H1 (cell line): ENCODE measurements at regions not wholly inside any gene's neighbourhood (a gene's known extent, or its start where the extent isn't known, plus 50 kb on each side); places are given as distances from the start of the nearest gene placed in this dataset.

Source experiments
- JUND ChIP-seq: IDR thresholded peaks from 2 replicates; pipeline ENCODE4 v1.6.1; 2011; ENCODE audit warnings: mild to moderate bottlenecking, improper control_type of control experiment, low read length
- KDM1A ChIP-seq: fragments of 200-600, 300-600 bp; sonication (generic); IDR thresholded peaks from 2 replicates; pipeline ENCODE4 v1.7.1; 2016; ENCODE audit warnings: mild to moderate bottlenecking, low read length, borderline replicate concordance
- KDM4A ChIP-seq: IDR thresholded peaks from one replicate; pipeline ENCODE4 v1.7.1; 2012; ENCODE audit warnings: low read depth, mild to moderate bottlenecking, moderate library complexity, low read length, inconsistent platforms; ENCODE audit not compliant: severe bottlenecking
- POU5F1 ChIP-seq: IDR thresholded peaks from 2 replicates; pipeline ENCODE4 v1.6.1; 2011; ENCODE audit warnings: low read depth, mild to moderate bottlenecking, low read length, moderate library complexity
- RAD21 ChIP-seq, 2 experiments: IDR thresholded peaks in 1 of 2; conservative IDR thresholded peaks in 1 of 2; 2 replicates each; pipeline ENCODE4 v1.6.1; 2011; ENCODE audit warnings: low read depth in 2 of 2, low read length in 2 of 2, improper control_type of control experiment in 1 of 2, inconsistent platforms in 1 of 2, mild to moderate bottlenecking in 1 of 2, moderate library complexity in 1 of 2
- RNF2 ChIP-seq: fragments of 200-900, 300-1000 bp; sonication (generic); IDR thresholded peaks from 2 replicates; pipeline ENCODE4 v1.7.1; 2016; ENCODE audit warnings: borderline replicate concordance, low read depth, mild to moderate bottlenecking, antibody characterized with exemption, low read length; ENCODE audit not compliant: poor library complexity, severe bottlenecking; ENCODE audit errors: missing control alignments
- SAP30 ChIP-seq: fragments of 300-600 bp; sonication (generic); IDR thresholded peaks from 2 replicates; pipeline ENCODE4 v1.7.1; 2012; ENCODE audit warnings: low read length, moderate library complexity, mild to moderate bottlenecking, inconsistent platforms; ENCODE audit not compliant: insufficient read depth, insufficient replicate concordance
- TCF12 ChIP-seq: IDR thresholded peaks from 2 replicates; pipeline ENCODE4 v1.6.1; 2011; ENCODE audit warnings: low read depth, mild to moderate bottlenecking, low read length
- TF ChIP-seq, protein P1 (sequence below): fragments of 300-600 bp; sonication (generic); IDR thresholded peaks from 2 replicates; pipeline ENCODE4 v1.7.1; 2012; ENCODE audit warnings: low read length, moderate library complexity, mild to moderate bottlenecking, inconsistent platforms; ENCODE audit not compliant: insufficient replicate concordance
- TF ChIP-seq, protein P2 (sequence below): IDR thresholded peaks from 2 replicates; pipeline ENCODE4 v1.6.1; 2012; ENCODE audit warnings: inconsistent platforms

DNA sequence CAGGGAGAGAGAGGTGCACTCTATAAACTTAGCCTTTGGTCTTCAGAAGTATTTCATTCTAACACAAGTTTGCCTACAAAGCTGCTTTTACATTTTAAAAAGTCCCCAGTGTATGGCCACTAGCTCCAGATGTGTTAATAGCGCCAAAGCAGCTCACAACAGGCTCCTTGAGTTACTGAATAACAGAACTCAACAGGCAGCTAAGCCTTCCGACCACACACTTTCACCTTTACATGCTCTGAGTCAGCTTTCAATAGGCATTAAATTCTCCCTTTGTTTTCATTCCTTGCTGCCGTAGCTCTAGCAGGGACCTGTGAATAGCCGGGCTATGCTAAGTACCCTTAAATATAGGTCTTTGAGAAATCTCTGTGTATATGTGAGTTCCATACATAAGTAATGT, 262.8 kb upstream of the PARD3B start (continued):
- TF ChIP-seq, protein P1, sequence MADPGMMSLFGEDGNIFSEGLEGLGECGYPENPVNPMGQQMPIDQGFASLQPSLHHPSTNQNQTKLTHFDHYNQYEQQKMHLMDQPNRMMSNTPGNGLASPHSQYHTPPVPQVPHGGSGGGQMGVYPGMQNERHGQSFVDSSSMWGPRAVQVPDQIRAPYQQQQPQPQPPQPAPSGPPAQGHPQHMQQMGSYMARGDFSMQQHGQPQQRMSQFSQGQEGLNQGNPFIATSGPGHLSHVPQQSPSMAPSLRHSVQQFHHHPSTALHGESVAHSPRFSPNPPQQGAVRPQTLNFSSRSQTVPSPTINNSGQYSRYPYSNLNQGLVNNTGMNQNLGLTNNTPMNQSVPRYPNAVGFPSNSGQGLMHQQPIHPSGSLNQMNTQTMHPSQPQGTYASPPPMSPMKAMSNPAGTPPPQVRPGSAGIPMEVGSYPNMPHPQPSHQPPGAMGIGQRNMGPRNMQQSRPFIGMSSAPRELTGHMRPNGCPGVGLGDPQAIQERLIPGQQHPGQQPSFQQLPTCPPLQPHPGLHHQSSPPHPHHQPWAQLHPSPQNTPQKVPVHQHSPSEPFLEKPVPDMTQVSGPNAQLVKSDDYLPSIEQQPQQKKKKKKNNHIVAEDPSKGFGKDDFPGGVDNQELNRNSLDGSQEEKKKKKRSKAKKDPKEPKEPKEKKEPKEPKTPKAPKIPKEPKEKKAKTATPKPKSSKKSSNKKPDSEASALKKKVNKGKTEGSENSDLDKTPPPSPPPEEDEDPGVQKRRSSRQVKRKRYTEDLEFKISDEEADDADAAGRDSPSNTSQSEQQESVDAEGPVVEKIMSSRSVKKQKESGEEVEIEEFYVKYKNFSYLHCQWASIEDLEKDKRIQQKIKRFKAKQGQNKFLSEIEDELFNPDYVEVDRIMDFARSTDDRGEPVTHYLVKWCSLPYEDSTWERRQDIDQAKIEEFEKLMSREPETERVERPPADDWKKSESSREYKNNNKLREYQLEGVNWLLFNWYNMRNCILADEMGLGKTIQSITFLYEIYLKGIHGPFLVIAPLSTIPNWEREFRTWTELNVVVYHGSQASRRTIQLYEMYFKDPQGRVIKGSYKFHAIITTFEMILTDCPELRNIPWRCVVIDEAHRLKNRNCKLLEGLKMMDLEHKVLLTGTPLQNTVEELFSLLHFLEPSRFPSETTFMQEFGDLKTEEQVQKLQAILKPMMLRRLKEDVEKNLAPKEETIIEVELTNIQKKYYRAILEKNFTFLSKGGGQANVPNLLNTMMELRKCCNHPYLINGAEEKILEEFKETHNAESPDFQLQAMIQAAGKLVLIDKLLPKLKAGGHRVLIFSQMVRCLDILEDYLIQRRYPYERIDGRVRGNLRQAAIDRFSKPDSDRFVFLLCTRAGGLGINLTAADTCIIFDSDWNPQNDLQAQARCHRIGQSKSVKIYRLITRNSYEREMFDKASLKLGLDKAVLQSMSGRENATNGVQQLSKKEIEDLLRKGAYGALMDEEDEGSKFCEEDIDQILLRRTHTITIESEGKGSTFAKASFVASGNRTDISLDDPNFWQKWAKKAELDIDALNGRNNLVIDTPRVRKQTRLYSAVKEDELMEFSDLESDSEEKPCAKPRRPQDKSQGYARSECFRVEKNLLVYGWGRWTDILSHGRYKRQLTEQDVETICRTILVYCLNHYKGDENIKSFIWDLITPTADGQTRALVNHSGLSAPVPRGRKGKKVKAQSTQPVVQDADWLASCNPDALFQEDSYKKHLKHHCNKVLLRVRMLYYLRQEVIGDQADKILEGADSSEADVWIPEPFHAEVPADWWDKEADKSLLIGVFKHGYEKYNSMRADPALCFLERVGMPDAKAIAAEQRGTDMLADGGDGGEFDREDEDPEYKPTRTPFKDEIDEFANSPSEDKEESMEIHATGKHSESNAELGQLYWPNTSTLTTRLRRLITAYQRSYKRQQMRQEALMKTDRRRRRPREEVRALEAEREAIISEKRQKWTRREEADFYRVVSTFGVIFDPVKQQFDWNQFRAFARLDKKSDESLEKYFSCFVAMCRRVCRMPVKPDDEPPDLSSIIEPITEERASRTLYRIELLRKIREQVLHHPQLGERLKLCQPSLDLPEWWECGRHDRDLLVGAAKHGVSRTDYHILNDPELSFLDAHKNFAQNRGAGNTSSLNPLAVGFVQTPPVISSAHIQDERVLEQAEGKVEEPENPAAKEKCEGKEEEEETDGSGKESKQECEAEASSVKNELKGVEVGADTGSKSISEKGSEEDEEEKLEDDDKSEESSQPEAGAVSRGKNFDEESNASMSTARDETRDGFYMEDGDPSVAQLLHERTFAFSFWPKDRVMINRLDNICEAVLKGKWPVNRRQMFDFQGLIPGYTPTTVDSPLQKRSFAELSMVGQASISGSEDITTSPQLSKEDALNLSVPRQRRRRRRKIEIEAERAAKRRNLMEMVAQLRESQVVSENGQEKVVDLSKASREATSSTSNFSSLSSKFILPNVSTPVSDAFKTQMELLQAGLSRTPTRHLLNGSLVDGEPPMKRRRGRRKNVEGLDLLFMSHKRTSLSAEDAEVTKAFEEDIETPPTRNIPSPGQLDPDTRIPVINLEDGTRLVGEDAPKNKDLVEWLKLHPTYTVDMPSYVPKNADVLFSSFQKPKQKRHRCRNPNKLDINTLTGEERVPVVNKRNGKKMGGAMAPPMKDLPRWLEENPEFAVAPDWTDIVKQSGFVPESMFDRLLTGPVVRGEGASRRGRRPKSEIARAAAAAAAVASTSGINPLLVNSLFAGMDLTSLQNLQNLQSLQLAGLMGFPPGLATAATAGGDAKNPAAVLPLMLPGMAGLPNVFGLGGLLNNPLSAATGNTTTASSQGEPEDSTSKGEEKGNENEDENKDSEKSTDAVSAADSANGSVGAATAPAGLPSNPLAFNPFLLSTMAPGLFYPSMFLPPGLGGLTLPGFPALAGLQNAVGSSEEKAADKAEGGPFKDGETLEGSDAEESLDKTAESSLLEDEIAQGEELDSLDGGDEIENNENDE, result peak; percentile 79
- TF ChIP-seq, protein P2, sequence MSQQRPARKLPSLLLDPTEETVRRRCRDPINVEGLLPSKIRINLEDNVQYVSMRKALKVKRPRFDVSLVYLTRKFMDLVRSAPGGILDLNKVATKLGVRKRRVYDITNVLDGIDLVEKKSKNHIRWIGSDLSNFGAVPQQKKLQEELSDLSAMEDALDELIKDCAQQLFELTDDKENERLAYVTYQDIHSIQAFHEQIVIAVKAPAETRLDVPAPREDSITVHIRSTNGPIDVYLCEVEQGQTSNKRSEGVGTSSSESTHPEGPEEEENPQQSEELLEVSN, result no peak
- TF ChIP-seq KDM4A, result no peak
- TF ChIP-seq SAP30, result no peak
- no peak for TF ChIP-seq KDM1A
- peak; percentile 91 for TF ChIP-seq JUND
- TF ChIP-seq RAD21 (IDR thresholded peaks at IDR 0.05 in 1 of 2, conservative IDR thresholded peaks at IDR 0.05 in 1 of 2; ENCODE audit: low read depth in 2 of 2, low read length in 2 of 2), result peak in 1 of 2 experiments; percentile 7; a peak in 1 of 4 replicates
- TF ChIP-seq POU5F1, result 0 out of 2 replicates have a peak, but pooled peaks have one; percentile 27
- TF ChIP-seq TCF12, result 0 out of 2 replicates have a peak, but pooled peaks have one; percentile 34
- no peak for TF ChIP-seq RNF2
